OCI-LY3 (cell line): ENCODE measurements at regions not wholly inside any gene's neighbourhood (a gene's known extent, or its start where the extent isn't known, plus 50 kb on each side); places are given as distances from the start of the nearest gene placed in this dataset.

Experiments
- EZH2phosphoT487 ChIP-seq: fragments of 200-600 bp; shearing (Covaris generic); IDR thresholded peaks from 2 replicates; pipeline ENCODE4 v1.6.1; 2018; ENCODE audit warnings: antibody characterized with exemption, mixed run types, low read depth
- TF ChIP-seq, protein P1 (sequence below): fragments of 200-600, 300-600 bp; sonication (generic); IDR thresholded peaks from 2 replicates; pipeline ENCODE4 v1.5.1; 2014; ENCODE audit warnings: antibody characterized with exemption, low read length, low read depth

DNA sequence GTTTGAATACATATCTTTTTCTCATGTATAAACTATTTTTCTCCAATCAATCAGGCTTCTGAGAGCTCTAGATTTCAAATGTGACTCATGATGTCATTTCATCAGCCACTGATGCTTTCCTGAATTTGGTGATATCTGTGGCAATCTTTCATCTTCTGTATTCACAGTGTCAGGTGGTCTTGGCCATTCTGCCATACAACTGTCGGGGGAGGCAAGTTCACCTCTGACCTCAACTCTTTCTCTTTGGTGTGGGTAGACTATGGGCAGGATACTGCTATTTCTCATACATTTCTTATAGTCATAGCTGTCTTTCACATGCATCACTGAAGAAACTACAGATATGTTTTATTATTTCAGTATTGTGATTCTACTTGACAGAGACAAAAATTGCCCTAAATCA lies 414.1 kb upstream of the MEF2C start:
- TF ChIP-seq, protein P1, sequence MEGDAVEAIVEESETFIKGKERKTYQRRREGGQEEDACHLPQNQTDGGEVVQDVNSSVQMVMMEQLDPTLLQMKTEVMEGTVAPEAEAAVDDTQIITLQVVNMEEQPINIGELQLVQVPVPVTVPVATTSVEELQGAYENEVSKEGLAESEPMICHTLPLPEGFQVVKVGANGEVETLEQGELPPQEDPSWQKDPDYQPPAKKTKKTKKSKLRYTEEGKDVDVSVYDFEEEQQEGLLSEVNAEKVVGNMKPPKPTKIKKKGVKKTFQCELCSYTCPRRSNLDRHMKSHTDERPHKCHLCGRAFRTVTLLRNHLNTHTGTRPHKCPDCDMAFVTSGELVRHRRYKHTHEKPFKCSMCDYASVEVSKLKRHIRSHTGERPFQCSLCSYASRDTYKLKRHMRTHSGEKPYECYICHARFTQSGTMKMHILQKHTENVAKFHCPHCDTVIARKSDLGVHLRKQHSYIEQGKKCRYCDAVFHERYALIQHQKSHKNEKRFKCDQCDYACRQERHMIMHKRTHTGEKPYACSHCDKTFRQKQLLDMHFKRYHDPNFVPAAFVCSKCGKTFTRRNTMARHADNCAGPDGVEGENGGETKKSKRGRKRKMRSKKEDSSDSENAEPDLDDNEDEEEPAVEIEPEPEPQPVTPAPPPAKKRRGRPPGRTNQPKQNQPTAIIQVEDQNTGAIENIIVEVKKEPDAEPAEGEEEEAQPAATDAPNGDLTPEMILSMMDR: no peak
- no peak for TF ChIP-seq EZH2phosphoT487
